MCF 10A (cell line): ENCODE measurements at regions not wholly inside any gene's neighbourhood (a gene's known extent, or its start where the extent isn't known, plus 50 kb on each side); places are given as distances from the start of the nearest gene placed in this dataset.
"Not testable (repeated sequence)": the region's sequence is repeated elsewhere in the genome, so short reads cannot be mapped to it uniquely, and the experiment has no call there.

Source experiments
- BruUV-seq: library from RNA; stranded (reverse); fragments of 400-500 nt; replicated peaks from 2 replicates; lab custom pipeline; 2021; lab: Mats Ljungman, UMichigan
- CTCF ChIA-PET: fragments of 300-600 bp; sonication (Branson Sonifier 250); formaldehyde crosslinking; extraction: SDS; loops from one replicate; lab custom pipeline; 2021; ENCODE audit warnings: antibody characterized with exemption, inconsistent platforms; lab: Yijun Ruan, JAX
- POLR2A ChIA-PET: fragments of 300-600, 350-650 bp; sonication (Branson Sonifier 250); formaldehyde crosslinking; extraction: SDS; loops from one replicate; lab custom pipeline; 2020; ENCODE audit warnings: antibody characterized with exemption, inconsistent platforms; lab: Yijun Ruan, JAX
- DNase-seq: peaks from one replicate; pipeline ENCODE4 v3.0.0-alpha.2; 2018; ENCODE audit not compliant: unreplicated experiment
- H3K27ac Mint-ChIP-seq: one replicate; pipeline ENCODE4 v1.8.0; 2022; ENCODE audit warnings: mild to moderate bottlenecking, low read depth, mixed read lengths; ENCODE audit not compliant: unreplicated experiment
- H3K27me3 Mint-ChIP-seq: one replicate; pipeline ENCODE4 v1.8.0; 2022; ENCODE audit warnings: mixed read lengths; ENCODE audit not compliant: insufficient read depth, unreplicated experiment
- H3K36me3 Mint-ChIP-seq: one replicate; pipeline ENCODE4 v1.8.0; 2022; ENCODE audit warnings: mild to moderate bottlenecking, moderate library complexity, mixed read lengths; ENCODE audit not compliant: insufficient read depth, unreplicated experiment
- H3K4me1 Mint-ChIP-seq: one replicate; pipeline ENCODE4 v1.8.0; 2022; ENCODE audit warnings: mixed read lengths; ENCODE audit not compliant: insufficient read depth, unreplicated experiment
- H3K4me3 Mint-ChIP-seq: one replicate; pipeline ENCODE4 v1.8.0; 2022; ENCODE audit warnings: mild to moderate bottlenecking, moderate library complexity, mixed read lengths; ENCODE audit not compliant: unreplicated experiment
- H3K9me3 Mint-ChIP-seq: one replicate; pipeline ENCODE4 v1.8.0; 2022; ENCODE audit warnings: mixed read lengths; ENCODE audit not compliant: unreplicated experiment
- CTCF ChIP-seq: fragments of 200-600 bp; IDR thresholded peaks from one replicate; pipeline ENCODE4 v1.8.0; 2022; ENCODE audit warnings: antibody characterized with exemption, mild to moderate bottlenecking; ENCODE audit not compliant: unreplicated experiment
- intact Hi-C: fragments of 100-400 bp; cut with micrococcal nuclease; formaldehyde crosslinking; loops from 2 replicates; pipeline ENCODE4 v1.14.1; 2022

DNA sequence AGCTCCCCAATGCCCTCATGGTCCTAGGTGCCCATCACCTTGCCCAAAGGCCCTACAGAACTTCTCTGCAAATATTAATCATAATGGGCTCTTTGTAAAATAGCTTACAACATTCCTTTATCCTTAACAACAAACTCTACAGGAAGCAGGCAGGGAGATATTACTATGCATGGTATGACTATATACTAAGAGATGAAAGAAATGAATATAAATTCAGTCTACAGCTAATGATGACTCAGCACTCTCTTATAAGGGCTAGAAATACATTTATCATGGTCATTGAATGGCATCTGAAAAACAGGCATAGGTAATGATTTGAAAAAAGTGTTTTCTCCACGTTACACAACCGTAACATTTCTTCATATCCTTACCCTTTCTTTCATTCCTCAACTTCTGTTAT is 254.8 kb upstream of the DSEL start:
- intact Hi-C loops = no loop called here
- Mint-ChIP-seq H3K36me3 (no peaks in the 10 kb centered on the region), H3K4me1 (peaks cover 11% of the 10 kb centered on the region), H3K27me3 (no peaks in the 10 kb centered on the region), H3K27ac (no peak overlapping the region), H3K9me3 (no peaks in the 10 kb centered on the region), H3K4me3 (no peak overlapping the region)
- POLR2A ChIA-PET = interaction anchor here (0.6 kb wide), 2 partner anchors 251 to 682 kb away, joined by 3 read pairs; no protein-coding TSS in a partner anchor
- CTCF ChIA-PET = interaction anchor here (0.7 to 0.8 kb wide), 2 partner anchors 163 to 852 kb away, joined by 3 read pairs; no protein-coding TSS in a partner anchor
- no peak for TF ChIP-seq CTCF
- BruUV-seq = no TSS peak
- peak; percentile 11 for DNase-seq

GRCh38 chr18:67770520-67770919 is 254.0 kb upstream of the DSEL start:
- H3K27me3 Mint-ChIP-seq = no peaks in the 10 kb centered on the region
- POLR2A ChIA-PET = interaction anchor here (1.5 kb wide), 1 partner anchor 254 kb away, joined by 4 read pairs; the partner anchor contains the start of gene DSEL
- peaks cover 11% of the 10 kb centered on the region for H3K4me1 Mint-ChIP-seq
- H3K27ac Mint-ChIP-seq = no peak overlapping the region
- TF ChIP-seq CTCF = no peak
- intact Hi-C loops = no loop called here
- BruUV-seq = no TSS peak
- CTCF ChIA-PET = interaction anchor here (0.7 kb wide), 1 partner anchor 164 kb away, joined by 3 read pairs; no protein-coding TSS in a partner anchor
- no peaks in the 10 kb centered on the region for H3K36me3 Mint-ChIP-seq
- DNase-seq = no peak
- no peak overlapping the region for H3K4me3 Mint-ChIP-seq
- no peaks in the 10 kb centered on the region for H3K9me3 Mint-ChIP-seq

DNA sequence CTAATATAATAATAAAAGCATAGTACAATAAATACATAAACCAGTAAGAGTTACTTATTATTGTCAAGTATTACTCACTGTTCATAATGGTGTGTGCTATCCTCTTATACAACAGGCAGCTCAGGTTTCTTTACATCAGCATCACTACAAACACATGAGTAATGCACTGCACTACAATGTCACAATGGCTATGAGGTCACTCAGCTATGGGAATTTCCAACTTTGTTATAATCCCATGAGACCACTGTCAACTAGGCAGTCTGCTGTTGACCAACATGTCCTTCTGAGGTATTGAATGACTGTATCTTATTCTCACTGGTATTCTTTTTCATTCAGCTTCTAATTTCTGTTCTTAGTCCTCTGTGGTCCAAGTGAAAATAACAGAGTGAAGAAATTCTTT is 250.4 kb upstream of the DSEL start:
- ChIA-PET POLR2A (interaction anchor here (1.2 kb wide), 1 partner anchor 16 kb away, joined by 4 read pairs; no protein-coding TSS in a partner anchor), CTCF (no interaction called here)
- no TSS peak for BruUV-seq
- intact Hi-C loops = loop anchor here (1.0 kb wide), 1 partner anchor 30 kb away; no protein-coding TSS in a partner anchor
- peaks cover 11% of the 10 kb centered on the region for H3K4me1 Mint-ChIP-seq
- peak; percentile 87 for DNase-seq
- H3K27me3 Mint-ChIP-seq = no peaks in the 10 kb centered on the region
- no peak for TF ChIP-seq CTCF
- no peaks in the 10 kb centered on the region for H3K36me3 Mint-ChIP-seq
- H3K4me3 Mint-ChIP-seq = no peak overlapping the region
- peak overlapping the region; percentile 84 for H3K27ac Mint-ChIP-seq
- H3K9me3 Mint-ChIP-seq = no peaks in the 10 kb centered on the region

GRCh38 chr18:67752211-67752610 is 235.7 kb upstream of the DSEL start:
- H3K27ac Mint-ChIP-seq, DNase-seq, H3K4me1 Mint-ChIP-seq, POLR2A ChIA-PET, H3K36me3 Mint-ChIP-seq, H3K9me3 Mint-ChIP-seq, BruUV-seq, CTCF ChIA-PET, intact Hi-C loops, H3K4me3 Mint-ChIP-seq, H3K27me3 Mint-ChIP-seq: not testable (repeated sequence)
